GM18517 (cell line): ENCODE measurements at regions not wholly inside any gene's neighbourhood (a gene's known extent, or its start where the extent isn't known, plus 50 kb on each side); places are given as distances from the start of the nearest gene placed in this dataset.
"Not testable (repeated sequence)": the region's sequence is repeated elsewhere in the genome, so short reads cannot be mapped to it uniquely, and the experiment has no call there.

Experiments used
- ATAC-seq: cut with Tn5 transposase; IDR thresholded peaks from one replicate; pipeline ENCODE4 v1.9.1; 2021; ENCODE audit warnings: mild to moderate bottlenecking, moderate library complexity; ENCODE audit not compliant: unreplicated experiment

DNA sequence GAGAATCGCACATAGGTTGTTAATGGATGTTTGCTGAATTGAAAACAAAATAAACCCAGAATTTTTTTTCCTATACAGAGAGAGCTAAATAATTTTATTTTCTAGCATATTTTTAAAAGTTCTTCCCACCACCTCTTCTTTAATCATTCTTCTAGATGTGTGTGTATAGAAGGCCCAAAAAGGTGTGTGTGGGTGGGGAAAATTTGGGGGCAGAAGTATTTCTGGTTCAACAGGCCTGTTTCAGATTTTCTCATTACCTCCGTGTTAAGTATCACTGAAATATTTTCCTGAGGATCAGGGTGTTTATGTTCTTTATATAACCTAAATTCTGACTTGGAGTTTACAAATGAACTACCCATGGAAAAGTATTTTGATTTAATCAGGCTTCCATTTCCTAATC, 144.2 kb upstream of the ZNF804B start:
- ATAC-seq: no peak

DNA sequence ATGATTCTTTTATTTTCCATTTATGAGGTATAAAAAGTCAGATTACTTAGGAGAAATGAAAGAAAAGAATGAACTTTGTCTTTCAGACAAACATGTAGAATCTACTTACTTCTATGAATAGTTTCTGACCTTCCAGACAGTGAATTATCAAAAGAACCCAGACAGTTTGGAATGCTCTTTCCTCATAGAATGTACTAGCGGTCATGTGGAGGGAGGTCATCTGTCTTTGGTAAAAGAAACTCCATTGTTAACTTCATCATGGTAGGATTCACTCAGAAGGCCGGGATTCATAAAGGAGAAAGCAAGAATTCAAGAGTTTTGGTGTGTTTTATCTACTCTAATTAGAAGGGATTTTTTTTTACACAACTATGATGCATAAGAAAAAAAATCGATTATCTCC, 144.8 kb upstream of the ZNF804B start:
- ATAC-seq: no peak

DNA sequence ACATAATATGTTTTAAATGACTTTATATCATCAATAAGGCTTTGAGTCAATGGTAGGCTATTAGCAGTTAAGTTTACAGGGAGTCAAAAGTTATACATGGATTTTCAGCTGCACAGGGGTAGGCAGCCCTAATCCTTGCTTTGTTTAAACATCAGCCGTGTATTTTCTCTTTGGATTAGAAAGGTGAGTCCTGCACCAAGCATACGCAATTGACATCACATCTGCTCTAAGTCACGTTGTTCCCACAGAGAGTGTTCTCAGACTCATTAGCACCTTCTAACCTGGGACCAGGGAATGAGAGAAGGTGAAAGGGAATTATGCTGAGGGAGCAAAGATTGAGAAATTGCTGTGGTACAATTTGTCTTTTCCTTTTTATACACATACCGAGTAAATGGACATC, 148.6 kb upstream of the ZNF804B start:
- ATAC-seq: no peak

- no peak for ATAC-seq
Measured at GRCh38 chr7:88600695-88601094, 158.8 kb upstream of the ZNF804B start.

DNA sequence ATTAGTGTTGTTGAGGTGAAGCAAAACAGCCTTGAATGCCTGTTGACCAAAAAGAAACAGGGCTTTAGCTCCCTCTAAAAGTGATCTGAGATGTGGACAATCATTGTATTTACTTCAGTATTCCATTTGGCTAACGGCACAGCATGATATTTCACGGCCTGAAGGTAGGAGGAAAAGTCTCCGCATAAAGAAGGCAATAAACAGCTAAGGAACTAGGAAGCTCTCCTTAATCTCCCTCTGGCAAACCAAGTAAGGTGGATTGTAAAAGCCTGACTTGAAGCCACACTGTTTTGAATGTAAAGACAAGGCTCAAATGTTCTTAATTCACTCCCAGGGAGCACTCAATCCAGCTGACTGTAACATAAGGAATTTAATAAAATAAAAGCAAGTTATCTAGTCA, 160.0 kb upstream of the ZNF804B start:
- no peak for ATAC-seq

DNA sequence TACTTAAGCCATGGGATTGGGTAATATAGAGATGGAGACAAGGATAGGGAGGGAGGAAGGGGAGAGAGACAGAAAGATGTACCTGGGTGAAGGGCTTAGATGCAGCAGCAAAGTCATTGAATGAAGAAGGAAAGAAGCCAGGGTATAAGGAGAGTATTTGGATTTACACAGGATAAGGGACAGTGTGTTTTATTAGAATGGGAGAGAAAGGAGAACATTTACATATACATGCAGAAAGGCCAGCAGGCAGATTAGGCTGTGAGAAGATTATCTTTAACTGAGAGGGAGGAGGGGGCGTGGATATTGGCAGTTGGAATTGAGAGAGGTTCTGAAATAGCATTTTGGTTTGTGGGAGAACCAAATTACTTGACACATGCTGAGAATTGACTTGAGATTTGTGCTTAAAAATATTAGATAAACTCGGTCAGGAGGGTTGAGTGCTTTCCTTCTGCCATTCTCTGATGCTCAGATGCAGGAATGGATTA, 161.5 kb upstream of the ZNF804B start:
- ATAC-seq: no peak

DNA sequence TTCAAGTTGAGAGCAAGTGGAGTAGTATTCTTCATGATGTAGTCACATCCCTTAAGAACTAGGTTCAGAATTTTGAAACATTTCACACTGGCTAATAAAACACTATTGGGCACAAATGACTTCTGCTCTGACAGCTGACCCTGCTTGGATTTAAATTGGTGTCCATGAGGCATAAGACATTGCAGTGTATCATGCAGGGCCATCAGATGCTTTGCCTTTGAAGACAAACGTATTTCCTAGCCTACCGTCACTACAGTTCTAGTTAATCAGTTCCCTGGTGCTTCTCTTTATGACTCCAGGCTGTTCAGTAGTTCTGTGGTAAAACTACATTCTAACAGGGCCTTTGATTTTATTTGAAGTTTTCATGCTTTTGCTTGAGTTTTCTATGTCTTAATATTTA, 168.5 kb upstream of the ZNF804B start:
- no peak for ATAC-seq

DNA sequence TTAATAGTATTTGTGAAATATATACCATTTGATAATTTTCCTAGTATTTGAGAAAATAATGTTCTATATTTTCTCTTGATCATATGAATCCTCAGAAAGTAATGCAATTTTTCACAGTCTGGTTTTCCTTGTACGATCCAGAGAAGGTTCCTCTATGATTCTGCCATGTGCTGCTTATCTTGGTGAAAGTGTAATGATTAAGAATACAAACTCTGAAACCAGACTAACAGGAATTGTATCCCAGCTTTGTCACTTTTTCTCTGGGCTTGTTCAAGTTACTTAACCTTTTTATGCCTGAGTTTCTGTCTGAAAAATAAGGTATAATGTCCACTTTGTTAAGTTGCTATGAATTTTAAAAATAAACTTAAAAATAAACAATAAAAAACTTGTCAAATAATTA, 169.6 kb upstream of the ZNF804B start:
- ATAC-seq: no peak

DNA sequence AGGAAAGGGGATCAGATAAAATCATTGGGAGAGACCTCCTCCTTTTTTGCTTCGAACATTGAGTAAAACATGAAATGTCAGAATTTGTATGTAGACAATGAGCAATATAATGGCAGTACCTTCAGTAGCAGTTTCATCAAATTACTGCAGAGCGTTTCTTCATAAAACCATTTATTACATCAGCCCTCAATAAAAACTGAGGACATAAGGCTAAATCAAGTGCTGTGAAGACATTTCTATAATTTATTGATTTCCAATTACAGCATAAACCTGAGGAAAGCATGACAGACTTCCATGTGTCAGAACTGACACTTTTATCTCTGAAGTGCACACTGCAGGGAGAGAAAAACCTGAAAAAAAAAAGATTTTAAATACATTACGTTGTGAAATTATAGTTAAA, 172.6 kb upstream of the ZNF804B start:
- no peak for ATAC-seq

- ATAC-seq: no peak
Measured at GRCh38 chr7:88586219-88586618, 173.3 kb upstream of the ZNF804B start.

DNA sequence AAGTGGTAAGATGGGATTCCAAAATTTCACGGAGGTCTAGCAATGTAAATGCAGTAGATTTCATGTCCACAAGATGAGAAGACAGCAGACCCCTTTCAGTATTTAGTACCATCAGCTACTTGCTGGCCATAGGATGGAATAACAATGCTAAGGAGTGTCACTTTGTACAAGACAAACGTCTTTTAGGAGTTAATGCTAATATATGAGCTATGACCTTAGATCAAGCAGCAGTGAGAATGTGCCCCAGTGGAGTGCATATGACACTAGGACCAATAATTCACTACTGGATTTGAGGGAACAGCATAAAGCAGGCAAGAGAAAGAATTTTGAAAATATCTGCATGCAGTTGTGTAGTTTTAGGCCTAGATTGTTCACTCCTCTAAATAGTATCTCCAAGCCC, 182.8 kb upstream of the ZNF804B start:
- no peak for ATAC-seq

DNA sequence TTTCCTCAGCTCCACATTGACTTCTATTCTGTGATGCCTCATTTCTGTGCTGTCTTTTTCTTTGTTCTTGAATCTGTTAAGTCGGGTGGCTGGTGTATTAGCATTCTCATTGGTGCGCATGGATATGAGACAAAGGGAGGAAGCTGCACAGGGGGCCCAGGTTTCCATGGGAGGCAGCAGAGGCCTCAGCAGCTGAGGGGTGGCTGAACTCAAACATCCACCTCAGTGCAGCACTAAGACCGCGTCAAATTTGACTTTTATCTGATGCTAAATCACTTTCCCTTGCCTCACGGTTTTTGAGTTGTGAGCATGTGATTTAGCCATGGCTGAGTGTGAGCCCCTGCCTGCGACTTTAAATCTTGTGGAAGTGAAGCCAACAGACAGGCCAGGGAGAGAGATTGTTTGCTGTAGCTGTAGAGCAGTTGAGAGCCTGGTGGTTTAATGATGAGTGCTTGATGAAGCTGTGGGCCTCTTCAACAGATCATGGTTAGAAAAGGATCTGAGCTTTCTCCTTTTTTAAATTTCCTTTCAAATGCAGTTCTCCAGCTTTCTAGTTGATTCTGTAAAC, 193.3 kb upstream of the ZNF804B start:
- no peak for ATAC-seq

- no peak for ATAC-seq
Measured at GRCh38 chr7:88565401-88565800, 194.1 kb upstream of the ZNF804B start.

GRCh38 chr7:88556441-88556840, 203.1 kb upstream of the ZNF804B start:
- not testable (repeated sequence) for ATAC-seq

DNA sequence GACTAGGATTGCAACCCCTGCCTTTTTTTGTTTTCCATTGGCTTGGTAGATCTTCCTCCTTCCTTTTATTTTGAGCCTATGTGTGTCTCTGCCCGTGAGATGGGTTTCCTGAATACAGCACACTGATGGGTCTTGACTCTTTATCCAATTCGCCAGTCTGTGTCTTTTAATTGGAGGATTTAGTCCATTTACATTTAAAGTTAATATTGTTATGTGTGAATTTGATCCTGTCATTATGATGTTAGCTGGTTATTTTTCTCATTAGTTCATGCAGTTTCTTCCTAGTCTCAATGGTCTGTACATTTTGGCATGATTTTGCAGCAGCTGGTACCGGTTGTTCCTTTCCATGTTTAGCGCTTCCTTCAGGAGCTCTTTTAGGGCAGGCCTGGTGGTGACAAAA, 204.7 kb upstream of the ZNF804B start:
- not testable (repeated sequence) for ATAC-seq

GRCh38 chr7:88548399-88548798, 211.1 kb upstream of the ZNF804B start:
- ATAC-seq: no peak

- peak; percentile 59 for ATAC-seq
Measured at GRCh38 chr7:88546808-88547207, 212.7 kb upstream of the ZNF804B start.

- ATAC-seq: no peak
Measured at GRCh38 chr7:88545663-88546062, 213.8 kb upstream of the ZNF804B start.

DNA sequence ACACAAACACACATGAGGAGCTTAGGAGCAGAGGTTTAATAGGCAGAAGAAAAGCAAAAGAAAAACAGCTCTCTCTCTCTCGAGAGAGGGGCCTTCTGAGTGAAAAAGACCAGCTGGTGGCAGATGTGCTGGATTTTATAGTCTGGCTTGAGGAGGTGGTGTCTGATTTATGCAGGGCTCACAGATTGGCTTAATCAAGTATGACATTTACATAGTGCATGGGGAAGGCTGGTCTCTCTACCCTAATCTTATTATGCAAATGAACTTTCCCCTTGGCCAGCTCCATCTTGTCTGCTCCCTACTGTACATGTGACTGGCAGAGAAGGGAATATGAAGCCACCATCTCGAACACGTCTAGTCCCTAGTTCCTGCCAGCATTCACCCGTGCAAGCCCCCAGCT, 219.5 kb upstream of the ZNF804B start:
- ATAC-seq: no peak

- no peak for ATAC-seq
Measured at GRCh38 chr7:88539518-88539917, 220.0 kb upstream of the ZNF804B start.

DNA sequence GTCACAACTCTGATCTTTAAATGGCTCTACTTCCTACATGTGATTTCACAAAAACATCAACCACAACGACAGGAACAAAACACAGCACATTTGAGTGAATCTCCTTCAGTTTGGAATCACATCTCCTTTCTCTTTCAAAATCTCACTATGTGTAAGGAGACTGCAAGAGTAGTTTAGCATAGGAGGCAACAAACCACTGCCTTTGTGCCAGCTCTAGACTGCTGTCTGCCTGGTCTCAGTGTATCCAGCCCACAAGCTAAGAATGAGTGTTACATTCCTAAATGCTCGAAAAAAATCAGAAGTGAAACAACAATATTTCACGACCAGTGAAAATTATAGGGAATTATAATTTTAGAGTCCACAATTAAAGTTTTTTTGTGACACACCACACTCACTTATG, 217.0 kb upstream of the STEAP4 start:
- no peak for ATAC-seq

DNA sequence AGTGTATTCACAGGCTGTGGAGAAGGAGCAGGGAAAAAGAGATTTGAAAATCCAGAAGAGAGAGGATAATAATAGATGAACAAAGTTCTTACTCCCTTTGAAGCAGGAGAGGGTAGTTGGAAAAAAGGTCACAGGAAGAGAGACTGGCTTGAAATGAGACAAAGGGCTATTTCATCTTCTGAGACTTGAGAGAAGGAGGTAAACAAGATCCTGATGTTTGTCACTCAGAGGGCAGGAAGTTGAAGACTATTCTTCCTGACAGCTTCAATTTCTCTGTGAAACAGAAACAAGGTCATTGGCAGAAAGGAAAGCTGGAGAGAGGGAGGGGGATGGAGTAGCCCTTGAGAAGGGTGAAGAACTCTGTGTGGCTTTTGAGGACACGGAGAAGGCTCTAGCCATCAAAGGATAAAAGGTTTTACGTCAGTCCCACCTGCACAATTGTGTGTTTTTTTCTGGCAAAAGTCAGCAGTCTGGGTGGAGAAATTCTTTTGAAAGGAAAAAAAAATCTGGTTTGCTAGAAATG, 216.1 kb upstream of the STEAP4 start:
- no peak for ATAC-seq

DNA sequence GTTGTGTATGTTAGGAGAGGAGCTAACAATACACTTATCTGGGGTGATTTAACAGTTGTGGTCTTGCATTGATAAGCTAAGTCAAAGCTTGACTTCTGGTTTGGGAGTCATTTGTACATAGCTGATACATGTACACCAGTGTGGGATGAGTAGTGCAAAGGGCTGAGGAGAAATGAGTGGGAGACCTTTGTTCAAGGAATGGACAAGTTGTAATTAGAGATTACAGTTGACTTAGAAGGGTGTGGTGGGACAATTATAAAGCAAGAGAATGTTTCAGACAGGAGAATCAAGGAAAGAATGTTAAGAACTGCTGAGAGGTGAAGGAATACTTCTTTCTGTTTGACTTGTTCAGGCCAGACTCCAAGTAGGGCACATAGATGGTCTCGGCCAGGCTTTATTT, 209.7 kb upstream of the STEAP4 start:
- ATAC-seq: no peak
